ENCODE measurements at regions not wholly inside any gene's neighbourhood (a gene's known extent, or its start where the extent isn't known, plus 50 kb on each side); places are given as distances from the start of the nearest gene placed in this dataset.

GRCh38 chr2:128686497-128686859, 367.8 kb upstream of the HS6ST1 start:
- ATAC-seq (ENCODE audit: poor library complexity) (peak; percentile 58), DNase-seq (no peak)
- intact Hi-C loops (cut with DNase I), result no loop called here

- intact Hi-C loops (cut with DNase I), result no loop called here
- DNase-seq, result no peak
- ATAC-seq (ENCODE audit: poor library complexity), result no peak
Measured at GRCh38 chr2:128686881-128687555, 368.4 kb upstream of the HS6ST1 start.

- intact Hi-C loops (cut with DNase I), result no loop called here
- ATAC-seq (ENCODE audit: poor library complexity), result no peak
- no peak for DNase-seq
Measured at GRCh38 chr2:128687565-128687964, 368.9 kb upstream of the HS6ST1 start.

GRCh38 chr2:128689971-128690370, 371.3 kb upstream of the HS6ST1 start:
- intact Hi-C loops (cut with DNase I), result no loop called here
- no peak for DNase-seq
- no peak for ATAC-seq (ENCODE audit: poor library complexity)

- DNase-seq (no peak), ATAC-seq (ENCODE audit: poor library complexity) (no peak)
- intact Hi-C loops (cut with DNase I), result no loop called here
Measured at GRCh38 chr2:128690431-128690830, 371.8 kb upstream of the HS6ST1 start.

GRCh38 chr2:128690869-128691268, 372.2 kb upstream of the HS6ST1 start:
- intact Hi-C loops (cut with DNase I), result no loop called here
- DNase-seq, result no peak
- ATAC-seq (ENCODE audit: poor library complexity), result no peak

- ATAC-seq (ENCODE audit: poor library complexity) (no peak), DNase-seq (no peak)
- intact Hi-C loops (cut with DNase I), result no loop called here
Measured at GRCh38 chr2:128691526-128691925, 372.9 kb upstream of the HS6ST1 start.

- ATAC-seq (ENCODE audit: poor library complexity) (no peak), DNase-seq (no peak)
- intact Hi-C loops (cut with DNase I), result no loop called here
Measured at GRCh38 chr2:128692895-128693742, 374.5 kb upstream of the HS6ST1 start.

GRCh38 chr2:128693743-128694029, 375.0 kb upstream of the HS6ST1 start:
- ATAC-seq (ENCODE audit: poor library complexity), result no peak
- intact Hi-C loops (cut with DNase I), result no loop called here
- DNase-seq, result no peak

- intact Hi-C loops (cut with DNase I), result no loop called here
- DNase-seq, result no peak
- ATAC-seq (ENCODE audit: poor library complexity), result no peak
Measured at GRCh38 chr2:128695646-128696220, 377.1 kb upstream of the HS6ST1 start.

GRCh38 chr2:128696421-128696820, 377.8 kb upstream of the HS6ST1 start:
- intact Hi-C loops (cut with DNase I), result no loop called here
- DNase-seq, result no peak
- ATAC-seq (ENCODE audit: poor library complexity), result no peak

- DNase-seq (no peak), ATAC-seq (ENCODE audit: poor library complexity) (no peak)
- intact Hi-C loops (cut with DNase I), result no loop called here
Measured at GRCh38 chr2:128701418-128701817, 382.8 kb upstream of the HS6ST1 start.

GRCh38 chr2:128702616-128703015, 383.9 kb upstream of the HS6ST1 start:
- DNase-seq (no peak), ATAC-seq (ENCODE audit: poor library complexity) (no peak)
- intact Hi-C loops (cut with DNase I), result no loop called here

GRCh38 chr2:128708106-128708816, 389.6 kb upstream of the HS6ST1 start:
- intact Hi-C loops (cut with DNase I), result no loop called here
- ATAC-seq (ENCODE audit: poor library complexity) (no peak), DNase-seq (no peak)

GRCh38 chr2:128710242-128710641, 391.6 kb upstream of the HS6ST1 start:
- DNase-seq, result no peak
- intact Hi-C loops (cut with DNase I), result no loop called here
- no peak for ATAC-seq (ENCODE audit: poor library complexity)

GRCh38 chr2:128710729-128711128, 392.1 kb upstream of the HS6ST1 start:
- intact Hi-C loops (cut with DNase I), result no loop called here
- peak; percentile 51 for ATAC-seq (ENCODE audit: poor library complexity)
- DNase-seq, result no peak

- intact Hi-C loops (cut with DNase I), result no loop called here
- ATAC-seq (ENCODE audit: poor library complexity) (peak; percentile 31), DNase-seq (no peak)
Measured at GRCh38 chr2:128714285-128714684, 395.6 kb upstream of the HS6ST1 start.

GRCh38 chr2:128714851-128715312, 396.2 kb upstream of the HS6ST1 start:
- no peak for ATAC-seq (ENCODE audit: poor library complexity)
- intact Hi-C loops (cut with DNase I), result no loop called here
- DNase-seq, result no peak

- no peak for DNase-seq
Measured at GRCh38 chr2:128715360-128715759, 396.7 kb upstream of the HS6ST1 start.

GRCh38 chr2:128716299-128716721, 397.6 kb upstream of the HS6ST1 start:
- ATAC-seq (ENCODE audit: poor library complexity), result no peak
- intact Hi-C loops (cut with DNase I), result no loop called here
- no peak for DNase-seq

More at GRCh38 chr2:128715360-128715759, 396.7 kb upstream of the HS6ST1 start:
- intact Hi-C loops (cut with DNase I), result no loop called here
- no peak for ATAC-seq (ENCODE audit: poor library complexity)
